ENCODE measurements at regions not wholly inside any gene's neighbourhood (a gene's known extent, or its start where the extent isn't known, plus 50 kb on each side); places are given as distances from the start of the nearest gene placed in this dataset.

DNA sequence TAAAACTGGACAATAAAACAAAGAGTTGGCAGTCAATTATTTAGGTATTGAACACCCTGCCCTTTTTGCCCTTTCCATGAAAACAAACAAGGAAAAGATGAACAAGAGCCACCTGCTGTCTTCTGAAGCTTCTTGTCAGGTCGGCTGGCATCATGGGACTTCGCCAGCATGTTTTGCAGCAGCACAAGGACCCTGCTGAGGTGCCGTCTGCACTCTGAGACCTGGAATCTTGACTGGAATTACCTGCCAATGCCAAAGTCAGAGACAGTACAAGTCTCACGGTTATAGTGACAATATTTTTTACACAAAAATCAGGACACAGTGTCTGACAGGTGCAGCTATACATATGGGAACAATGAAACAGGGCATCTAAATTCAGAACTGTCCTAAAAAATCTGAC, 284.5 kb downstream of the GASK1B start:
- H3K9me3 ChIP-seq: no peaks in the 10 kb centered on the region

DNA sequence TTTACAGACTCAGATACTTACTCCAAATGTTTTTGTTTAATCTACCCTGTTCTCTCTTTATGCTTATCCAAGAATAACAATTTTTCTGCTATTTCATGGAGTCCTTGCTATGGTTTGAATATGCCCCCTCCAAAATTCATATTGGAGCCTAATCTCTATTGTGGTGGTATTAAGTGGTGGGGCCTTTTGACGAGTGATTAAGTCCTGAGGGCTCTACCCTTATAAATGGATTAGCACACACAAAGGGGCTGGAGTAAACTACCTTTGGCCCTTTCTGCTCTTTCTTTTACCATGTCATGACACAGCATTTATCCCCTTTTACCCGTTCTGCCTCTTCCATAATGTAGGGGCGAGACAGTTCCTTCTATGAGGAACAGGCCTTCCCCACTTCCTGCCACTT, 285.5 kb downstream of the GASK1B start:
- no peaks in the 10 kb centered on the region for H3K9me3 ChIP-seq
- ChIA-PET POLR2A (no interaction called here), CTCF (no interaction called here)
- no peak overlapping the region for H3K27ac Mint-ChIP-seq (ENCODE audit: unreplicated experiment)
- H3K4me1 ChIP-seq: no peaks in the 10 kb centered on the region
- no peaks in the 10 kb centered on the region for H3K36me3 ChIP-seq (ENCODE audit: control insufficient read depth, insufficient read depth, low read length)
- no TSS peak for BruUV-seq (replicated peaks)
- no peak overlapping the region for H3K4me3 Mint-ChIP-seq (ENCODE audit: unreplicated experiment)
- H3K36me3 Mint-ChIP-seq (ENCODE audit: insufficient read depth, unreplicated experiment): no peaks in the 10 kb centered on the region
- no peak overlapping the region for H3K4me3 ChIP-seq (ENCODE audit: low read depth, low read length)
- DNase-seq: no peak
- intact Hi-C loops (cut with micrococcal nuclease; ENCODE audit: unreplicated experiment): no loop called here
- no peaks in the 10 kb centered on the region for H3K27me3 ChIP-seq (replicated peaks; ENCODE audit: control insufficient read depth, insufficient read depth, low read length)
- TF ChIP-seq, protein P1, sequence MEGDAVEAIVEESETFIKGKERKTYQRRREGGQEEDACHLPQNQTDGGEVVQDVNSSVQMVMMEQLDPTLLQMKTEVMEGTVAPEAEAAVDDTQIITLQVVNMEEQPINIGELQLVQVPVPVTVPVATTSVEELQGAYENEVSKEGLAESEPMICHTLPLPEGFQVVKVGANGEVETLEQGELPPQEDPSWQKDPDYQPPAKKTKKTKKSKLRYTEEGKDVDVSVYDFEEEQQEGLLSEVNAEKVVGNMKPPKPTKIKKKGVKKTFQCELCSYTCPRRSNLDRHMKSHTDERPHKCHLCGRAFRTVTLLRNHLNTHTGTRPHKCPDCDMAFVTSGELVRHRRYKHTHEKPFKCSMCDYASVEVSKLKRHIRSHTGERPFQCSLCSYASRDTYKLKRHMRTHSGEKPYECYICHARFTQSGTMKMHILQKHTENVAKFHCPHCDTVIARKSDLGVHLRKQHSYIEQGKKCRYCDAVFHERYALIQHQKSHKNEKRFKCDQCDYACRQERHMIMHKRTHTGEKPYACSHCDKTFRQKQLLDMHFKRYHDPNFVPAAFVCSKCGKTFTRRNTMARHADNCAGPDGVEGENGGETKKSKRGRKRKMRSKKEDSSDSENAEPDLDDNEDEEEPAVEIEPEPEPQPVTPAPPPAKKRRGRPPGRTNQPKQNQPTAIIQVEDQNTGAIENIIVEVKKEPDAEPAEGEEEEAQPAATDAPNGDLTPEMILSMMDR (IDR thresholded peaks at IDR 0.05; ENCODE audit: insufficient read depth in 1 of 2, low read depth in 1 of 2, low read length in 1 of 2, severe bottlenecking in 1 of 2, unreplicated experiment in 1 of 2): no peak
- H3K9me3 Mint-ChIP-seq (ENCODE audit: unreplicated experiment): no peaks in the 10 kb centered on the region
- no peaks in the 10 kb centered on the region for H3K27me3 Mint-ChIP-seq (ENCODE audit: insufficient read depth, unreplicated experiment)
- no peaks in the 10 kb centered on the region for H3K4me1 Mint-ChIP-seq (ENCODE audit: low read depth, unreplicated experiment)

More for the DNA sequence above, 284.5 kb downstream of the GASK1B start:
- H3K36me3 Mint-ChIP-seq (ENCODE audit: insufficient read depth, unreplicated experiment): no peaks in the 10 kb centered on the region
- H3K27ac Mint-ChIP-seq (ENCODE audit: unreplicated experiment): no peak overlapping the region
- Histone ChIP-seq H3K27me3 (replicated peaks; ENCODE audit: control insufficient read depth, insufficient read depth, low read length) (no peaks in the 10 kb centered on the region), H3K4me1 (no peaks in the 10 kb centered on the region), H3K4me3 (ENCODE audit: low read depth, low read length) (no peak overlapping the region), H3K36me3 (ENCODE audit: control insufficient read depth, insufficient read depth, low read length) (no peaks in the 10 kb centered on the region)
- CTCF ChIA-PET: no interaction called here
- no TSS peak for BruUV-seq (replicated peaks)
- no peaks in the 10 kb centered on the region for H3K9me3 Mint-ChIP-seq (ENCODE audit: unreplicated experiment)
- H3K4me1 Mint-ChIP-seq (ENCODE audit: low read depth, unreplicated experiment): no peaks in the 10 kb centered on the region
- peaks cover 2% of the 10 kb centered on the region for H3K27me3 Mint-ChIP-seq (ENCODE audit: insufficient read depth, unreplicated experiment)
- POLR2A ChIA-PET: no interaction called here
- H3K4me3 Mint-ChIP-seq (ENCODE audit: unreplicated experiment): no peak overlapping the region
- DNase-seq: no peak
- intact Hi-C loops (cut with micrococcal nuclease; ENCODE audit: unreplicated experiment): no loop called here
- TF ChIP-seq, protein P1 (IDR thresholded peaks at IDR 0.05; ENCODE audit: insufficient read depth in 1 of 2, low read depth in 1 of 2, low read length in 1 of 2, severe bottlenecking in 1 of 2, unreplicated experiment in 1 of 2): no peak

DNA sequence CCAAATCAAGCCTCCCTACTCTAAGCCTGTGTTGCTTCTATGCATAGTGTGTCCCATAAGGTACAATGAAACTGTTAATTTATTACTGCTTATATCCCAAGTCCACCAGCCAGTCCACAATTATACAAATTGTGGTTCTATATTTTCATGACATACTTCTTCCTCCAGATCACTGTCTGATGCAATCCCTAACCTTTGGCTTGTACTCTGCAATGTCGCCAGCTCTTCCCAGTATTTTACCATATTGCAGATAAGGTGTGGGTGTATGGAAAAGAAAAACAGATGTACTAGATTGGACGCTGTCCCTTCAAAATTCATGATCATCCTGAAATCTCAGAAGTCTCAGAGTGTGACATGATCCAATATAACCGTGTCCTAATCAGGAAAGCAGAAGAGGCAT, 286.2 kb downstream of the GASK1B start:
- Histone ChIP-seq H3K4me3 (ENCODE audit: low read depth, low read length) (no peak overlapping the region), H3K4me1 (no peaks in the 10 kb centered on the region), H3K27me3 (replicated peaks; ENCODE audit: control insufficient read depth, insufficient read depth, low read length) (no peaks in the 10 kb centered on the region), H3K9me3 (no peaks in the 10 kb centered on the region), H3K36me3 (ENCODE audit: control insufficient read depth, insufficient read depth, low read length) (no peaks in the 10 kb centered on the region)
- TF ChIP-seq, protein P1 (IDR thresholded peaks at IDR 0.05; ENCODE audit: insufficient read depth in 1 of 2, low read depth in 1 of 2, low read length in 1 of 2, severe bottlenecking in 1 of 2, unreplicated experiment in 1 of 2): no peak
- DNase-seq: no peak
- Mint-ChIP-seq H3K27me3 (ENCODE audit: insufficient read depth, unreplicated experiment) (no peaks in the 10 kb centered on the region), H3K27ac (ENCODE audit: unreplicated experiment) (no peak overlapping the region), H3K36me3 (ENCODE audit: insufficient read depth, unreplicated experiment) (no peaks in the 10 kb centered on the region), H3K4me3 (ENCODE audit: unreplicated experiment) (no peak overlapping the region), H3K9me3 (ENCODE audit: unreplicated experiment) (no peaks in the 10 kb centered on the region), H3K4me1 (ENCODE audit: low read depth, unreplicated experiment) (no peaks in the 10 kb centered on the region)
- intact Hi-C loops (cut with micrococcal nuclease; ENCODE audit: unreplicated experiment): no loop called here
- CTCF ChIA-PET: no interaction called here
- no TSS peak for BruUV-seq (replicated peaks)
- POLR2A ChIA-PET: no interaction called here
